ENCODE measurements at regions not wholly inside any gene's neighbourhood (a gene's known extent, or its start where the extent isn't known, plus 50 kb on each side); places are given as distances from the start of the nearest gene placed in this dataset.
"Not testable (repeated sequence)": the region's sequence is repeated elsewhere in the genome, so short reads cannot be mapped to it uniquely, and the experiment has no call there.

GRCh38 chr7:112922546-112922945 lies 132.4 kb upstream of the TMEM168 start:
- not testable (repeated sequence) for TF ChIP-seq CTCF (IDR thresholded peaks at IDR 0.05; ENCODE audit: insufficient read depth, low read length, poor library complexity, severe bottlenecking); EZH2phosphoT487 (conservative IDR thresholded peaks at IDR 0.05; ENCODE audit: low read length)

All from SU-DHL-6 (cell line).